ENCODE measurements at regions not wholly inside any gene's neighbourhood (a gene's known extent, or its start where the extent isn't known, plus 50 kb on each side); places are given as distances from the start of the nearest gene placed in this dataset.
A peak's percentile ranks its signal among the peaks of the same experiment; 100 is the strongest.

- no peak for TF ChIP-seq EZH2 (IDR thresholded peaks at IDR 0.05; ENCODE audit: borderline replicate concordance)
- no peak for TF ChIP-seq EZH2phosphoT487 (IDR thresholded peaks at IDR 0.05; ENCODE audit: low read depth, severe bottlenecking, unreplicated experiment)
- TF ChIP-seq CTCF (IDR thresholded peaks at IDR 0.05; ENCODE audit: poor library complexity): no peak
Measured at GRCh38 chr13:85212692-85213091, 586.5 kb downstream of the SLITRK6 start.

GRCh38 chr13:85204668-85205344 lies 594.4 kb downstream of the SLITRK6 start:
- Histone ChIP-seq H4K20me1 (ENCODE audit: insufficient read depth, poor library complexity, severe bottlenecking) (no peaks in the 10 kb centered on the region), H3K9me3 (ENCODE audit: low read depth) (no peaks in the 10 kb centered on the region), H3K4me3 (no peak overlapping the region), H3K9me2 (replicated peaks; ENCODE audit: insufficient read depth) (no peaks in the 10 kb centered on the region), H2AFZ (no peak overlapping the region), H3K79me2 (no peaks in the 10 kb centered on the region), H3K36me3 (replicated peaks; ENCODE audit: insufficient read depth, low read depth) (no peaks in the 10 kb centered on the region), H3K4me1 (ENCODE audit: insufficient read depth) (no peaks in the 10 kb centered on the region), H3K27ac (no peak overlapping the region), H3K27me3 (no peaks in the 10 kb centered on the region), H3K4me2 (no peak overlapping the region)
- no peak for DNase-seq (ENCODE audit: low spot score)
- no peak for TF ChIP-seq EZH2 (IDR thresholded peaks at IDR 0.05; ENCODE audit: borderline replicate concordance)
- WGBS (ENCODE audit: low lambda C conversion rate, missing lambda C conversion rate): 96% methylated on average over 29 of the region's 53 CpGs

More at GRCh38 chr13:85212692-85213091, 586.5 kb downstream of the SLITRK6 start:
- Histone ChIP-seq H3K9me2 (replicated peaks; ENCODE audit: insufficient read depth) (no peaks in the 10 kb centered on the region), H3K27ac (no peak overlapping the region), H3K36me3 (replicated peaks; ENCODE audit: insufficient read depth, low read depth) (no peaks in the 10 kb centered on the region), H3K4me3 (no peak overlapping the region), H2AFZ (no peak overlapping the region), H3K4me1 (ENCODE audit: insufficient read depth) (no peaks in the 10 kb centered on the region), H3K79me2 (no peaks in the 10 kb centered on the region), H3K9me3 (ENCODE audit: low read depth) (no peaks in the 10 kb centered on the region), H3K27me3 (no peaks in the 10 kb centered on the region), H3K4me2 (no peak overlapping the region), H4K20me1 (ENCODE audit: insufficient read depth, poor library complexity, severe bottlenecking) (no peaks in the 10 kb centered on the region)
- WGBS (ENCODE audit: low lambda C conversion rate, missing lambda C conversion rate): 88% methylated on average over 2 of the region's 2 CpGs
- DNase-seq (ENCODE audit: low spot score): no peak

- Histone ChIP-seq H3K36me3 (replicated peaks; ENCODE audit: insufficient read depth, low read depth) (no peaks in the 10 kb centered on the region), H3K4me1 (ENCODE audit: insufficient read depth) (no peaks in the 10 kb centered on the region), H2AFZ (no peak overlapping the region), H3K9me2 (replicated peaks; ENCODE audit: insufficient read depth) (no peaks in the 10 kb centered on the region), H3K4me3 (no peak overlapping the region), H3K27me3 (no peaks in the 10 kb centered on the region), H3K9me3 (ENCODE audit: low read depth) (no peaks in the 10 kb centered on the region), H3K27ac (no peak overlapping the region), H3K4me2 (no peak overlapping the region), H4K20me1 (ENCODE audit: insufficient read depth, poor library complexity, severe bottlenecking) (no peaks in the 10 kb centered on the region), H3K79me2 (no peaks in the 10 kb centered on the region)
- TF ChIP-seq EZH2phosphoT487 (IDR thresholded peaks at IDR 0.05; ENCODE audit: low read depth, severe bottlenecking, unreplicated experiment) (no peak), EZH2 (IDR thresholded peaks at IDR 0.05; ENCODE audit: borderline replicate concordance) (no peak)
- no peak for DNase-seq (ENCODE audit: low spot score)
- 68% methylated on average over 1 of the region's 1 CpG for WGBS (ENCODE audit: low lambda C conversion rate, missing lambda C conversion rate)
Measured at GRCh38 chr13:85197431-85197830, 601.8 kb downstream of the SLITRK6 start.

GRCh38 chr13:85194482-85194881 lies 604.7 kb downstream of the SLITRK6 start:
- H3K79me2 ChIP-seq: no peaks in the 10 kb centered on the region
- H3K4me2 ChIP-seq: no peak overlapping the region
- no peaks in the 10 kb centered on the region for H3K4me1 ChIP-seq (ENCODE audit: insufficient read depth)
- no peaks in the 10 kb centered on the region for H3K9me3 ChIP-seq (ENCODE audit: low read depth)
- no peak overlapping the region for H3K4me3 ChIP-seq
- TF ChIP-seq EZH2 (IDR thresholded peaks at IDR 0.05; ENCODE audit: borderline replicate concordance): no peak
- peak; percentile 94 for TF ChIP-seq EZH2phosphoT487 (IDR thresholded peaks at IDR 0.05; ENCODE audit: low read depth, severe bottlenecking, unreplicated experiment)
- no peak for TF ChIP-seq CTCF (IDR thresholded peaks at IDR 0.05; ENCODE audit: poor library complexity)
- no peaks in the 10 kb centered on the region for H3K9me2 ChIP-seq (replicated peaks; ENCODE audit: insufficient read depth)
- H4K20me1 ChIP-seq (ENCODE audit: insufficient read depth, poor library complexity, severe bottlenecking): no peaks in the 10 kb centered on the region
- no peak overlapping the region for H3K27ac ChIP-seq
- no peaks in the 10 kb centered on the region for H3K36me3 ChIP-seq (replicated peaks; ENCODE audit: insufficient read depth, low read depth)
- H3K27me3 ChIP-seq: no peaks in the 10 kb centered on the region
- no peak for DNase-seq (ENCODE audit: low spot score)
- H2AFZ ChIP-seq: no peak overlapping the region
